Tibial nerve (tissue), 4 donors: ENCODE measurements at regions not wholly inside any gene's neighbourhood (a gene's known extent, or its start where the extent isn't known, plus 50 kb on each side); places are given as distances from the start of the nearest gene placed in this dataset.

Experiments used
- DNase-seq, 2 donors: peaks; one replicate each; pipeline ENCODE4 v3.0.0-alpha.2; 2019; ENCODE audit warnings: low spot score in 2 of 2
- H3K27ac ChIP-seq, 4 donors: fragments of 200-600 bp; sonication (generic) in 3 of 4; one replicate each; pipeline ENCODE4 v1.5.1; 2017 to 2019; ENCODE audit warnings: mild to moderate bottlenecking in 1 of 4
- H3K27me3 ChIP-seq, 2 donors: fragments of 200-600 bp; sonication (generic) in 1 of 2; one replicate each; pipeline versions ENCODE4 v1.5.1 to v1.6.0; 2017 to 2019
- H3K36me3 ChIP-seq, 3 donors: fragments of 200-600 bp; sonication (generic); one replicate each; pipeline ENCODE4 v1.5.1; 2018 to 2019
- H3K4me1 ChIP-seq, 4 donors: fragments of 200-600 bp; sonication (generic) in 3 of 4; one replicate each; pipeline ENCODE4 v1.5.1; 2017 to 2019
- H3K4me3 ChIP-seq, 4 donors: fragments of 200-600 bp; sonication (generic) in 3 of 4; one replicate each; pipeline ENCODE4 v1.5.1; 2017 to 2019; ENCODE audit warnings: mild to moderate bottlenecking in 1 of 4, moderate library complexity in 1 of 4
- H3K9me3 ChIP-seq, 4 donors: fragments of 200-600 bp; sonication (generic) in 3 of 4; one replicate each; pipeline ENCODE4 v1.5.1; 2017 to 2019
- EP300 ChIP-seq, 2 donors: sonication (generic); formaldehyde crosslinking; IDR thresholded peaks; one replicate each; pipeline ENCODE4 v1.6.1; 2017; ENCODE audit warnings: antibody characterized with exemption in 2 of 2, mild to moderate bottlenecking in 1 of 2
- POLR2A ChIP-seq, 2 donors: fragments of 450-650 bp; IDR thresholded peaks; one replicate each; pipeline ENCODE4 v1.6.1; 2017; ENCODE audit warnings: antibody characterized with exemption in 2 of 2, mild to moderate bottlenecking in 2 of 2, moderate library complexity in 2 of 2
- WGBS, 2 donors: methylation state at CpG; one replicate each; pipeline ENCODE4 v1.1.5; 2018; 5-methylcytosine and 5-hydroxymethylcytosine counted together
- TF ChIP-seq, protein P1 (sequence below), 5 experiments: fragments of 200-600 bp in 3 of 5; fragments of 450-650 bp in 2 of 5; sonication (generic) in 3 of 5; IDR thresholded peaks; one replicate each; pipeline ENCODE4 v1.5.1; 2016 to 2019; ENCODE audit warnings: antibody characterized with exemption in 5 of 5, mild to moderate bottlenecking in 3 of 5, moderate library complexity in 2 of 5

DNA sequence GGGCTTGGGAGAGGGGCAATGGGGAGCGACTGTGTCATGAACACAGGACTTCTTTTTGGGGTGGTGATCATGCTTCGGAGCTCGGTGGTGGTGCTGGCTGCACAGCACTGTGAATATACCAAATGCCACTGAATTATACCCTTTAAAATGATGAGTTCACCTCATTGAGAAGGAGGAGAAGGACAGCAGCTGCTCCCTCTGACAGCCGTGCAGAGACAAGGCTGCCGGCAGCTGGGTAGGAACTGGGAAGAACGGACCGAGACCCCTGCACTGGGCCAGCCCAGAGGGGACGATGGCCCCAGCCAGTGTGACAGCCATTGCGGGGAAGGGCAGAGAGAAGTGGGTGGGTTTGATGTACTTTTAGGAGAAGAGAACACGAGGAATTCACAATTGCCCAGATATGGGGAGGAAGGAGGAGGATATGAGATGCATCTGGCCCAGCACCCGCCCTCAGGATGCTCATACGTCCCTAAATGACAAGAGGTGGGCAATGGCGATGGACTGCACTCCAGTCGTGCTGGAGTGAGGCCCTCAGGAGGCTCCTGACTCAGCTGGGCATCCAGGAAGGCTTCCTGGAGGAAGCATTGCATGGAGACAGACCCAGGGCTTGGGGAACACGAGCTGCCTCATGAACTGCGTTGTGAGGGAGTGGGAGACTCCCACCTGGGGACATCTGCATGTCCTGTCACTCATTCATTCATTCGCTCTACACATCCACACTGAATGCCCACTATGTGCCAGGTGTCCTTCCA is 64.3 kb upstream of the C14orf180 start:
- TF ChIP-seq EP300 (IDR thresholded peaks at IDR 0.05) = no peak
- TF ChIP-seq, protein P1, sequence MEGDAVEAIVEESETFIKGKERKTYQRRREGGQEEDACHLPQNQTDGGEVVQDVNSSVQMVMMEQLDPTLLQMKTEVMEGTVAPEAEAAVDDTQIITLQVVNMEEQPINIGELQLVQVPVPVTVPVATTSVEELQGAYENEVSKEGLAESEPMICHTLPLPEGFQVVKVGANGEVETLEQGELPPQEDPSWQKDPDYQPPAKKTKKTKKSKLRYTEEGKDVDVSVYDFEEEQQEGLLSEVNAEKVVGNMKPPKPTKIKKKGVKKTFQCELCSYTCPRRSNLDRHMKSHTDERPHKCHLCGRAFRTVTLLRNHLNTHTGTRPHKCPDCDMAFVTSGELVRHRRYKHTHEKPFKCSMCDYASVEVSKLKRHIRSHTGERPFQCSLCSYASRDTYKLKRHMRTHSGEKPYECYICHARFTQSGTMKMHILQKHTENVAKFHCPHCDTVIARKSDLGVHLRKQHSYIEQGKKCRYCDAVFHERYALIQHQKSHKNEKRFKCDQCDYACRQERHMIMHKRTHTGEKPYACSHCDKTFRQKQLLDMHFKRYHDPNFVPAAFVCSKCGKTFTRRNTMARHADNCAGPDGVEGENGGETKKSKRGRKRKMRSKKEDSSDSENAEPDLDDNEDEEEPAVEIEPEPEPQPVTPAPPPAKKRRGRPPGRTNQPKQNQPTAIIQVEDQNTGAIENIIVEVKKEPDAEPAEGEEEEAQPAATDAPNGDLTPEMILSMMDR (IDR thresholded peaks at IDR 0.05) = no peak
- TF ChIP-seq POLR2A (IDR thresholded peaks at IDR 0.05) = no peak
- Histone ChIP-seq H3K27me3 (no peaks in the 10 kb centered on the region), H3K9me3 (peaks cover 0 to 44% (median 0%) of the 10 kb centered on the region in 4 donors), H3K4me1 (no peaks in the 10 kb centered on the region), H3K27ac (no peak overlapping the region), H3K36me3 (no peaks in the 10 kb centered on the region), H3K4me3 (no peak overlapping the region)
- 80% methylated on average over 14 to 17 of the region's 17 CpGs for WGBS, 2 donors
- DNase-seq = no peak

DNA sequence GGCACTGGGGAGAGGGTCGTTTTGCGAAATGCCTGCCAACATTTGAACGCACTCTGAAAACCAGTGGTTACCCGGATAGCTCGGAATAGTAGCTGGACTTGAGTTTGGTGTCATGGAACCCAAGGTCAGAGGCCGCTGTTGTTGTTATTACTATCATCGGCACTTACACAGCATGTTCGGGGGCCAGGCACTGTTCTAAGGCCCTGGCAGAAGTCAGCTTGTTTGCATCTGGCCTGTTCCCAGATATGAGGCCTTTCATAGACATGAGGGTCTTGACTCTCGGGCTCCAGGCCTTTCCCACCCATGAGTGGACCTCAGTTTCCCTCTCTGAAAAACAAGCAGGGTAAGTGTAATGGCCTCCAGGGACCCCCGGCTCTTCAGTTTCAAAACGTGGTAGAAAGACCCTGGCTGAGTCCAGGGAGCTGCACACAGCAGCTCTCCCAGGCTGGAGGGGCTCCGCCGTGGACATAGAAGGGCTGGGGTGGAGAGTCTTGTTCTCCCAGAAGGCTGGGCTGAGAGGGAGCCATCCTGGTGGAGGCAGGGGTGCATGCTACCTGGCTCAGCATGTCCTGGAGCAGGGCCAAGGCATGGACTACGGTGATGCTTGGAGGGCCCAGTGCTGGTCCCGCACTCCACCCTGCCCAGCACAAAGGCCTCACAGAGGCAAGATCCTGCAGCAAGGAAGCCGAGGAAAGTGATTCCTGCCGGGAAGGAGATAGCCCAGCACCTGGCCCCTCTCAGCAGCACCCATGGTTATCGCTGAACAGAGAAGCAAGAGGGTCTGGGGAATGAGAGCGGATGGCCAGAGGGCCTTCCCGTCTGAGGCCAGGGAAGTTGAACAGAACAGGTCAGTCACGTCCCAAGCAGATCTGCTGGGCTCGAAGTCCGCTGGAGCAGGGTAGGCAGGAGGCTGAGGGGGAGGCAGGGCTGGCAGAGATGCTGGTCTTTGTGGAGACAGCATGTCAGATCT is 63.5 kb upstream of the C14orf180 start:
- Histone ChIP-seq H3K27me3 (no peaks in the 10 kb centered on the region), H3K27ac (no peak overlapping the region), H3K36me3 (no peaks in the 10 kb centered on the region), H3K4me1 (no peaks in the 10 kb centered on the region), H3K4me3 (no peak overlapping the region), H3K9me3 (peaks cover 0 to 44% (median 0%) of the 10 kb centered on the region in 4 donors)
- no peak for DNase-seq
- WGBS, 2 donors = 84 to 87% methylated on average over 22 to 23 of the region's 23 CpGs
- no peak for TF ChIP-seq EP300 (IDR thresholded peaks at IDR 0.05)
- TF ChIP-seq, protein P1 (IDR thresholded peaks at IDR 0.05) = no peak
- no peak for TF ChIP-seq POLR2A (IDR thresholded peaks at IDR 0.05)

DNA sequence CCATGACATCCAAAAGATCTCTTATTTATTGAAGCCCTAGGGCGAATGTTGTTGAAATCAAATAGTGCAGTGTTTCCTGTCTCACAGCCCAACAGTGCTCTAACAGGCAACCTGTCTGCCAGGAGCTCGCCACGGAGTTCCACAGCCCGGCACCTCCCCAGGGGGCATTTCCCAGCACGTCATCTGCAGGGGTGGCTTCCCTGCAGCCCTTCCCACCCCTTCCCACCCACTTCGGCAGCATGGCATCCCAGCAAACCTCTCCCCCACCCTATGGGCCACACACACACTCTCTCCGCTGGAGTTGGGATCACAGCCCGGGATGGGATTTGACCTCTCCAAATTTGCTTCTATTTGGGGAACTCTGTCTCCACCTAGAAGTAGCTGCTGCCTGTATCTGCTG is 62.7 kb upstream of the C14orf180 start:
- Histone ChIP-seq H3K4me3 (no peak overlapping the region), H3K4me1 (no peaks in the 10 kb centered on the region), H3K36me3 (no peaks in the 10 kb centered on the region), H3K27me3 (no peaks in the 10 kb centered on the region), H3K9me3 (peaks cover 0 to 44% (median 0%) of the 10 kb centered on the region in 4 donors), H3K27ac (no peak overlapping the region)
- no peak for DNase-seq
- WGBS, 2 donors = 71 to 86% methylated on average over 8 of the region's 8 CpGs
- TF ChIP-seq, protein P1 (IDR thresholded peaks at IDR 0.05) = no peak
- TF ChIP-seq EP300 (IDR thresholded peaks at IDR 0.05) = no peak
- no peak for TF ChIP-seq POLR2A (IDR thresholded peaks at IDR 0.05)

DNA sequence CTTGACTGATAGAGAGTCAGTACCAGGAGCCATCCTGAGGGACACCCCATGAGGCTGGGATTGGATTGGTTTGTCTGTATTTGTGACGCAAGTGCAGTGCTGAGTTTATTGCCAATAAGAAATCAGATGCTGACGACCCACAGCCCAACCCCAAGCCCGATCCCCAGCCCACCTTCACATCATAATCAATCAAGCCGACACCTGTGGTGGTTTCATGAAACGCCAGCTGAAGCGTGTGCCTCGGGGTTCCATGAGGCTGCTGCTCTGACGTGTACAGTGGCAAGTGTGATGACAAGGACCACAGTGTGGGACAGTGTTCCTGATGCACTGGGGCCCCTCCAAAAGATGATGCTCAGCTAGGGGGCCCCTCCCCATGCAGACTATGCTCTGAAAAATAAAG is 62.1 kb upstream of the C14orf180 start:
- 84 to 90% methylated on average over 8 of the region's 8 CpGs for WGBS, 2 donors
- Histone ChIP-seq H3K27ac (no peak overlapping the region), H3K4me1 (no peaks in the 10 kb centered on the region), H3K27me3 (no peaks in the 10 kb centered on the region), H3K4me3 (no peak overlapping the region), H3K36me3 (no peaks in the 10 kb centered on the region), H3K9me3 (peaks cover 0 to 44% (median 0%) of the 10 kb centered on the region in 4 donors)
- no peak for DNase-seq
- TF ChIP-seq POLR2A (IDR thresholded peaks at IDR 0.05) = no peak

DNA sequence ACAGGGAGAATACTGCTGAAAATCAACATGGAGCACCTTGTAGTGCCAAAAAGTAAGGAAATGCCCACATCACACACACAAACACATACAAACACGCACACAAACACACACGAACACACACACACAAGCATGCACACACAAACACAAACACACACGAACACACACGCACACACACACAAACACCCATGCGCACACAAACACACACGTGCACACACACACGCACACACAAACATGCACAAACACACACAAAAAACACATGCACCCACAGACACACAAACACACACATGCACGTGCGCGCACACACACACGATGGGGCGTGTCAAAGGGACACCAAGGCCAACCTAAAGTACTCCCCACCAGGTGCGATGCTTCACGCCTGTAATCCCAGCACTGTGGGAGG is 61.7 kb upstream of the C14orf180 start:
- WGBS, 2 donors = 92 to 96% methylated on average over 14 of the region's 14 CpGs
- TF ChIP-seq EP300 (IDR thresholded peaks at IDR 0.05) (no peak), POLR2A (IDR thresholded peaks at IDR 0.05) (no peak)
- TF ChIP-seq, protein P1 (IDR thresholded peaks at IDR 0.05) = no peak
- H3K4me3 ChIP-seq = no peak overlapping the region
- no peaks in the 10 kb centered on the region for H3K27me3 ChIP-seq
- no peak for DNase-seq
- H3K9me3 ChIP-seq = peaks cover 0 to 44% (median 0%) of the 10 kb centered on the region in 4 donors
- no peaks in the 10 kb centered on the region for H3K4me1 ChIP-seq
- H3K27ac ChIP-seq = no peak overlapping the region
- no peaks in the 10 kb centered on the region for H3K36me3 ChIP-seq
